ENCODE measurements at regions not wholly inside any gene's neighbourhood (a gene's known extent, or its start where the extent isn't known, plus 50 kb on each side); places are given as distances from the start of the nearest gene placed in this dataset.
"Not testable (repeated sequence)": the region's sequence is repeated elsewhere in the genome, so short reads cannot be mapped to it uniquely, and the experiment has no call there.

DNA sequence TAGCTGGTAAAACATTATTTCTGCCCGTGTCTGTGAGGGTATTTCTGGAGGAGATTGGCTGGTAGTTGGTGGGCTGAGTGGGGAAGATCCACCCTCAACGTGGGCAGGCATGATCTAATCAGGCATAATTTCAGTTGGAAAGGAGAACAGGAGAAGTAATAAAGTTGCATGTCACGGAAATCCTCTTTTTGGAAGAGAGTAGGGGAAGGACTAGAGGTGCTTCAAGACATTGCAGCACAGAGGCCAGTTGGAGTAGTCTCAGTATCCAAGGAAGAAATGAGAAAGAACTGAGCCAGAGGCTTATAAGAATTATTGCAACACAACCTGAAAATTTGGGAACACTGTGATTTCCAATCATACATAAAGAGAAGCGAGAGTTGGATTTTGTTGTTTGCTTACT, 1155.1 kb downstream of the FAM181B start:
- no peak for DNase-seq (ENCODE audit: low read depth, low spot score)

GRCh38 chr11:81574301-81574700, 1159.4 kb downstream of the FAM181B start:
- DNase-seq (ENCODE audit: low read depth, low spot score): no peak

GRCh38 chr11:81573367-81573766, 1160.3 kb downstream of the FAM181B start:
- no peak for DNase-seq (ENCODE audit: low read depth, low spot score)

GRCh38 chr11:81570669-81571068, 1163.0 kb downstream of the FAM181B start:
- no peak for DNase-seq (ENCODE audit: low read depth, low spot score)

GRCh38 chr11:81569999-81570398, 1163.7 kb downstream of the FAM181B start:
- DNase-seq (ENCODE audit: low read depth, low spot score): no peak

GRCh38 chr11:81568918-81569317, 1164.7 kb downstream of the FAM181B start:
- DNase-seq (ENCODE audit: low read depth, low spot score): no peak

- DNase-seq (ENCODE audit: low read depth, low spot score): no peak
Observed at GRCh38 chr11:81548123-81548522, 1185.5 kb downstream of the FAM181B start.

GRCh38 chr11:81539806-81540205, 1193.9 kb downstream of the FAM181B start:
- DNase-seq (ENCODE audit: low read depth, low spot score): not testable (repeated sequence)

GRCh38 chr11:81515566-81515965, 1218.1 kb downstream of the FAM181B start:
- no peak for DNase-seq (ENCODE audit: low read depth, low spot score)

- DNase-seq (ENCODE audit: low read depth, low spot score): peak; percentile 20
Observed at GRCh38 chr11:81497202-81497804, 1236.4 kb downstream of the FAM181B start.

GRCh38 chr11:81496601-81497000, 1237.1 kb downstream of the FAM181B start:
- no peak for DNase-seq (ENCODE audit: low read depth, low spot score)

DNA sequence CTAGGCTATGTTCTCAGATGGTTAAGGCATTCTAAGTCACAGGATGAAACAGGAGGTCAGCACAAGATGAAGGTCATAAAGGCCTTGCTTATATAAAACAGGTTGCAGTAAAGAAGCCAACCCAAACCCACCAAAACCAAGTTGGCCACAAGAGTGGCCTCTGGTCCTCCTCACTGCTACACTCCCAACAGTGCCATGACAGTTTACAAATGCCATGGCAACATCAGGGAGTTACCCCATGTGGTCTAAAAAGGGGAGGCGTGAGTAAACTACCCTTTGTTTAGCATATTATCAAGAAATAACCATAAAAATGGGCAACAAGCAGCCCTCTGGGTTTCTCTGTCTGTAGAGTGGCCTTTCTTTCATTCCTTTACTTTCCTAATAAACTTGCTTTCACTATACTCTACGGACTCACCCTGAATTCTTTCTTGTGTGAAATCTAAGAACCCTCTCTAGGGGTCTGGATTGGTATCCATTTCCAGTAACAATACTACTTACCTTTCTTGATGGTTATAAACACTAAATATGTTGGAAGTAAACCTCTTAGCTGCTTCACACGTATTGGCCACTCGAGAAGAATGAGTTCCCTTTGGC, 1237.9 kb downstream of the FAM181B start:
- no peak for DNase-seq (ENCODE audit: low read depth, low spot score)

DNA sequence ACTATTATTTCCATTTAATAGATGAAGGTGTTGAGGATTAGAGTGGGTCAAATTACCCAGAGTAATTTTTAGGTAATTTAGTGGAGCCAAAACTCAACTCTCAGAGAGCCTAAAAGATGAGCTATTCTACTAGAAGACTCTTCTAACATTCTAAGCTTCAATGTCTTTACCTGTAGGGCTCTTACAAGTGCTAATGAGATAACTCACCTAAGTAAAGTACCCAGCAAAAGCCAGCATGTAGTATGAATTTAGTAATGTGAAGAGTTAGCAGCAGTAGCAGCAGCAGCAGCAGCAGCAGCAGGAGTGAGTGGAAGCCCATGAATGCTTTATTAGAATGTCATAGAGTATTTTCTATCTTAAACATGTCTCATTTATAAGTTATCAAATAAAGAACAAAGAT, 1239.2 kb downstream of the FAM181B start:
- no peak for DNase-seq (ENCODE audit: low read depth, low spot score)

DNA sequence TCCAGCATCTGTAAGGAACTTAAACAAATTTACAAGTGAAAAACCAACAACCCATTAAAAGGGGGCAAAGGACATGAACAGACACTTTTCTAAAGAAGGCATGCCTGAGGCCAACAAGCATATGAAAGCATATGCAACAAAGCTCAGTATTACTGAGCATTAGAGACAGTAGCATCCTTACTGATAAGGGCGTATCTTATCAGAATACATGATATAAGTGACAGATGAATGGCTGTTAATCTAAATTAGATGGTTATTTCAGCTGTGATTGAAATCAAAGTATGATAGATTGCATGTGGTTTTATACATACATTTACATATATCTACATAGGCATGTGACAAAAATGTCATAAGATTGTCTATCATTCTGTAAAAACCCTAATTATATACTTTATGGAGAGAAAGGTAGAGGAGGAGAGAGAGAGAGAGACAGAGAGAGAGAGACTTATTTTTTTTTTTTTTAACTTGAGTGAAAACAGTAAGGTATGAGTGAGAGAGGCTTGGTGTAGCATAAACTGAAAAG, 1240.7 kb downstream of the FAM181B start:
- no peak for DNase-seq (ENCODE audit: low read depth, low spot score)

GRCh38 chr11:81487109-81487508, 1246.6 kb downstream of the FAM181B start:
- no peak for DNase-seq (ENCODE audit: low read depth, low spot score)

- DNase-seq (ENCODE audit: low read depth, low spot score): no peak
Observed at GRCh38 chr11:81484196-81484595, 1249.5 kb downstream of the FAM181B start.

- DNase-seq (ENCODE audit: low read depth, low spot score): no peak
Observed at GRCh38 chr11:81477277-81477676, 1256.4 kb downstream of the FAM181B start.

GRCh38 chr11:81476345-81476744, 1257.3 kb downstream of the FAM181B start:
- DNase-seq (ENCODE audit: low read depth, low spot score): no peak

- no peak for DNase-seq (ENCODE audit: low read depth, low spot score)
Observed at GRCh38 chr11:81472646-81473045, 1261.0 kb downstream of the FAM181B start.

DNA sequence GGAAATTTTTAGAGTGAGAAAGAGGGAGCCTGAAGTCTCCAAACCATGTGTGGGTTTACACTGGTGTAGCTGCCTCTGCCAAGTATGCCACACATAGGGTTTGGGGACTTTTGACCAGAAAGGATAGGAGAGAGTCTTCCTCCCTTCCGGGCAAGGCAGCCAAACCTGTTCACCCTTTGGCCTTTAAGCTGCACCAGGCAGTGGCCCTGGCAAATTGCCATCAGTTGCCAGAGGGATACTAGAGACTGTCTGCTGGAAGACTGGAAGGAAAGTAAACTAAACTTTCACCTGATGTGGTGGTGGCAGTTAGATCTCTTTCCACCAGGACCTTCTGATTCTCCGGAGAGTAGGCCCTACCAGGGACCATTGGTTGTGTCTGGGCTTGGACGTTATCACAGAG, 1263.2 kb downstream of the FAM181B start:
- DNase-seq (ENCODE audit: low read depth, low spot score): no peak

DNA sequence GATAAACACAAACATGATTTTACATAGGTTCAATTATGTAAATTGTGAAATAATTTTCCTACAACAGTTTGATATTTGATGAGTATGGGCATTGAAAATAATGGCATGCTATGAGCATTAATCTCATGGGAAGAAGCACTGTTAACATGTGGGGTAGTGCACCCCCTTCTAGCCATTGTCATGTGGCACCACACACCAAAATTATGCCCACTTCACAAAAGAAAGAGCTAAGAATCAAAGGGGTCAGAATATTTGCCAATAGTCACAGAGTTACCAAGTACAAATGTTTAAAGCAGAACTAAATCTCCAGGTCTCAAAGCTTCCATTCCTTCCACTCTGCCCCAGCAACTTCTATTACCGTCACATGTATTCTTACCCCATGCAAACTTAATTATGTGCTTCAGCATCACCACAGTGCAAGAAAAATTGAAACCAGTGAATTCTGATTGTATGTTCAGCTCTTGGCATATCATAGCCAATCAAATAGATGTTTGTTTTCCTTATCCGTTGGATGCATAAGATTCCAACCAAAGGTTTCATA, 1273.8 kb downstream of the FAM181B start:
- DNase-seq (ENCODE audit: low read depth, low spot score): no peak

DNA sequence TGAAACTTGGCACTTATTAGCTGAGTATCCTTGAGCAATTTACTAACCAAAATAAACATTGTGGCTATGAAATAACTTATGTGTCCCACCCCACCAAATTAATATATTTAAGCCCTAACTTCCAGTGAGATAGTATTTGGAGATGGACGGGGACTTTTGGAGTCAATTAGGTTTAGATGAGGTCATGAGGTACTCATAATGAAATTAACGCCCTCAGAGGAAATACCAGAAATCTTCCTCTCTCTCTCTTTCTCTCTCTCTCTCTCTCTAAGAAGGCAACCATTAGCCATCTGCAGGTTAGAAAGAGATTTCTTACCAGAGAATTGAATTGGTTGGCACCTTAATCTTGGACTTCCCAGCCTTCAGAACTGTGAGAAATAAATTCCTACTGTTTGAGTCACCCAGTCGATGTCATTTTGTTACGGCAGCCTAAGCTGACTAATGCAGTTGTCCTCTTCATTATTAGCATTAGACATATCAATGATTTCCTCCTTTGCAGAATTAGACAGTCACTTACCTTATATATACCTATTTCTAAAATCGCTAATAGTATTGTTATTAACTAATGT, 1284.0 kb downstream of the FAM181B start:
- no peak for DNase-seq (ENCODE audit: low read depth, low spot score)

GRCh38 chr11:81444297-81444696, 1289.4 kb downstream of the FAM181B start:
- DNase-seq (ENCODE audit: low read depth, low spot score): no peak
